T-helper 1 cell (primary cell): ENCODE measurements at regions not wholly inside any gene's neighbourhood (a gene's known extent, or its start where the extent isn't known, plus 50 kb on each side); places are given as distances from the start of the nearest gene placed in this dataset.
"Not testable (repeated sequence)": the region's sequence is repeated elsewhere in the genome, so short reads cannot be mapped to it uniquely, and the experiment has no call there.

Source experiments
- DNase-seq, 5 donors: peaks; one replicate each; pipeline ENCODE4 v3.0.0-alpha.2; 2012 to 2020

GRCh38 chr4:164614329-164614728, 139.6 kb upstream of the SMIM31 start:
- DNase-seq, result no peak

GRCh38 chr4:164614999-164615398, 138.9 kb upstream of the SMIM31 start:
- DNase-seq, result no peak

- no peak for DNase-seq
These were observed 138.0 kb upstream of the SMIM31 start for GRCh38 chr4:164615964-164616363.

GRCh38 chr4:164616961-164617360, 137.0 kb upstream of the SMIM31 start:
- no peak for DNase-seq

- no peak for DNase-seq
These were observed 136.5 kb upstream of the SMIM31 start for GRCh38 chr4:164617426-164617825.

- no peak for DNase-seq
These were observed 136.0 kb upstream of the SMIM31 start for GRCh38 chr4:164617911-164618310.

GRCh38 chr4:164621886-164622521, 131.9 kb upstream of the SMIM31 start:
- no peak for DNase-seq

GRCh38 chr4:164623099-164623498, 130.8 kb upstream of the SMIM31 start:
- no peak for DNase-seq

GRCh38 chr4:164639001-164639400, 114.9 kb upstream of the SMIM31 start:
- DNase-seq, result no peak

- no peak for DNase-seq
These were observed 105.6 kb upstream of the SMIM31 start for GRCh38 chr4:164648151-164648848.

- no peak for DNase-seq
These were observed 105.1 kb upstream of the SMIM31 start for GRCh38 chr4:164648849-164649212.

- no peak for DNase-seq
These were observed 94.2 kb upstream of the SMIM31 start for GRCh38 chr4:164659765-164660164.

GRCh38 chr4:164676152-164676551, 77.8 kb upstream of the SMIM31 start:
- DNase-seq, result not testable (repeated sequence)

GRCh38 chr4:164683040-164683439, 70.9 kb upstream of the SMIM31 start:
- no peak for DNase-seq

- DNase-seq, result no peak
These were observed 58.3 kb upstream of the SMIM31 start for GRCh38 chr4:164695650-164696049.

GRCh38 chr4:164700471-164700870, 53.5 kb upstream of the SMIM31 start:
- DNase-seq, result no peak

GRCh38 chr4:164701665-164702064, 52.3 kb upstream of the SMIM31 start:
- no peak for DNase-seq
